T-helper 2 cell (primary cell): ENCODE measurements at regions not wholly inside any gene's neighbourhood (a gene's known extent, or its start where the extent isn't known, plus 50 kb on each side); places are given as distances from the start of the nearest gene placed in this dataset.
"Not testable (repeated sequence)": the region's sequence is repeated elsewhere in the genome, so short reads cannot be mapped to it uniquely, and the experiment has no call there.

Experiments
- DNase-seq, 5 experiments: peaks; one replicate each; pipeline versions ENCODE4 v3.0.0 to v3.0.0-alpha.2; 2012 to 2022

DNA sequence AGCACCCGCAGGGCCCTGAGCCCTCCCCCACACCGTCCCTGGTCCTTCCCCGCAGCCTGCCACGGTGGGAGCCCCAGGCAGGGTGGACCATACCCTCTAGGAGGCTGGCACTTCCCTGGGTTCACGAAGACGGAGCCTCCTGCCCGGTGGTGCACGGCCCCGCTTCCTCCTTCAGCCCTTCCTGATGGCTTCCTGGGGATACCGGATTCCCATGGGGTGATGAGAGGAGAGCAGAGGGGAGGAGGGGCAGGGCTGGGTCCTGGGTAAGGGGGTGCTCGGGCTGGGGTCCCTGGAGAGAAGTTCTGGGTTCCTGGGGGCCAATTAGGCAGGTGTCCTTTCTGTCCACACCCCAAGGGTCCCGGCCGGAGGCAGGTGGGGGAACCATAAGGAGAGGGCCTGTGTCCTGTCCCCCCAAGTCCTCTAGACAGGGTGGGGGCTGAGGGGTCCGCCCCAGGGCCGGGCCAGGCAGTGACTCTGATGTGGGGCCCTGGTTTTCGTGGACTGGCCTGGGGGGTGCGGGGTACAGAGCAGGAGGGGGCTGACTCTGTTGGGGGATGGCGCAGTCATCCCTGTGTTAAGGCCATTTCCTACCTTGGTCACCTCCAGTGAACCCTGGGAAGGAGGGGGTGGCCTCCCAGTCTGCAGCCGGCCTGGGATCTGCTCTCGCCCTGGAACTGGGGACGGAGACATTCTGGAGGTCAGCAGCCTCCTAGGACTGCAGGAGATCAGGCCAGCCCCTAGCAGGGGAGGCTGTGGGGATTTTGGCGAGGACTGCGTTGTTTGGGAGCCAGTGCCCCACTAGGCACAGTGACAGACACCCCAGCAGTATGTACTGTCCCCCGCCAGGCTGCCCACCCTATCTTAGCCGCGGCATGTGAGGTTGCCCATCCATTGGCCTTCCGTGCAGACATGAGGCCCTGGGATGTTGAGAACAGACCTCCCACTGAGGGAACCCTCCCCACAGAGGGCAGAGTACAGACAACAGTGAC lies 366.4 kb downstream of the TMEM121 start:
- DNase-seq = peak in 1 of 5 experiments; percentile 1

GRCh38 chr14:105893686-105894085 lies 367.3 kb downstream of the TMEM121 start:
- DNase-seq = not testable (repeated sequence)

DNA sequence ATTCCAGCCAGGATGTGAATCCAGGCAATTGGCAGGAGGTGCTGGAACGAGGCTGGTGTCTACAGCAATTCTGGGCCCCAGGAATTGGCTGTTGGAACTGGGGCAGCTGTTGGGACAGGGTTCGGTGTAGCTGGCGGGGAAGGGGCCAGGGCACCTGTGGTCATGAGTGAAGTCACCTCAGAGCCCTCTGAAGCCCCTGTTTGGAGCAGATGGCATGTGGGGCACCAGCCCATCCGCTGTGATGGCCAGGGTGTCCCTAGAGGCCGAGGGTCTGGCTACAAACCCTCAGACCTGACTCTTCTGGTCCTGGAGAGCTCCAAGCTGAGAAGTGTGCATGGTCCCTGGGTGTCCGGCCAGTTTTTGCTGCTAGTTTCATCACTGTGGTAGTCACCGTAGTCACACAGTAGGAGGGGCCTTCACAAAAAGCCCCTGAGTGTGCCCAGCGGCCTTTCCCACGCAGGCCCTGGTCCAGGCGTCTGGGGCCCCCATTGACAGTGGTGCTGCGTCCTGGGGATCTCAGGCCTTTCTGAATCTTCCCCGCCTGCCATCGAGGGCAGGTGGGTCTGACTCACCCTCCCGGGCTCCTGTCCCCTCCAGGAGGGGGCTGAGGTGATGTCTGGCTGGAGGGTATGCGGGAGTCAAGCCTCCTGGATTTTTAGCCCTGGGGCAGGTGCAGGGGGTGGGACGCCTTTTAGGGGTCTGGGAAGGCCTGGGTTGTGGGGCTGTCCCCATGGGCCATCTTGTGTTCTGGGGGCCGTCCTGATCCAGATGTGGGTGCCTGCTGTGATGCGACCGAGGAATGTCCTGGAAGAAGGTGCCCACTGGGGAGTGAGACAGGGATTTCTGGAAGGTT lies 368.0 kb downstream of the TMEM121 start:
- DNase-seq = peak in 1 of 5 experiments; percentile 1

- no peak for DNase-seq
Measured at GRCh38 chr14:105894978-105895881, 368.8 kb downstream of the TMEM121 start.

DNA sequence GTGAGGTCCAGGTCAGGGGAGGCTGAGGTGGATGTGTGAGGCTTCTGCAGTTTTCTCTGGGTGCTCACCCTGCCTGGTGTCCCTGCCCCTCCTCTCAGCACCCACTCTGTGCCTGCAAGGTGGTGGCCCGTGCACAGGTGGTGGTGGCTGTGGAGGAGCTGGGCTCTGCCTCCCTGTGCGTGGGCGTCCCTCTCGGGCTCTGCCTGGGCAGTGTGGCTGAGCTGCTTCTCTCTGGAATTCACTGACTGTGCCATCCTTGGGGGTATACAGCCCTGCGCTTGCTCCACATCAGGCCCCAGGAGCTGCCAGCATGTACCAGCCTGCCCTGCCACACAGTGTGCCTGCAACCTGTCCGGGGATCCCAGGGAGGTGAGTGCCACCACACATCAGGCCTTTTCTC lies 369.8 kb downstream of the TMEM121 start:
- not testable (repeated sequence) for DNase-seq

DNA sequence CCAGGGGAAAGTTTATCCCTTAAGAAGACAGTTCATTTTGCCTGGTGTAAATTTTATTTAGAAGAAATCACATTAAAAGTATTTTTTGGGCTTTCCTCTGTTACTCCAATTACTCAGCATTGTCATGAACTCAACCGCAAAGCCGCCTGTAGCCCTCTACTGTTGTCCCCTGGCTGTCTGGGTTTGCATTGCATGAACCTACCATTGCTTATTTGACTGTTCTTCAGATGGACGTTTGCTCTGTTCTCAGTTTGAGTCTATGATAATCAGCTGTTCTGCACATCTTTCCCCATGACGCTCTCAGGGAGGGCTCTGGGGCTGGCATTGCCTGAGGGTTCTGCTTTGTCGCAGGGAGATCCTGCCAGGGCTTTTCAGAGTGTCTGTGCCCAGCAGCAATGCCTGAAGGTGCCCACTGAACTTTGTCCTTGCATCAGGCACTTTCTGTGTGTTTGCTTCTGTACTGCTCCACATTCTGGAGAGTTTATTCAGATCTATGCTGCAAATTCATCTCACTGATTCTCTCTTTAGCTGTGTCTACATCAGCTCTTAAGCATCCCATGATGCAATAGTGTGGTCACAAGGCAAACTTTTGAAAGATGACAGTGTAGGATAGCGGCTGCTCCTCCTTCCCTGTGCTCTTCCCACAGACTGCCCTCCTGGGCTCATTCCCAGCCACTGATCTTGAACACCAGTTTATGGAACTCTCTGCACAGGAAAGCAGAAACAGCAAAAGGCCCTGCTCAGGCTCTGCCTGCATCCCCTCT lies 370.8 kb downstream of the TMEM121 start:
- peak in 1 of 5 experiments; percentile 64 for DNase-seq

GRCh38 chr14:105897725-105898113 lies 371.3 kb downstream of the TMEM121 start:
- no peak for DNase-seq

DNA sequence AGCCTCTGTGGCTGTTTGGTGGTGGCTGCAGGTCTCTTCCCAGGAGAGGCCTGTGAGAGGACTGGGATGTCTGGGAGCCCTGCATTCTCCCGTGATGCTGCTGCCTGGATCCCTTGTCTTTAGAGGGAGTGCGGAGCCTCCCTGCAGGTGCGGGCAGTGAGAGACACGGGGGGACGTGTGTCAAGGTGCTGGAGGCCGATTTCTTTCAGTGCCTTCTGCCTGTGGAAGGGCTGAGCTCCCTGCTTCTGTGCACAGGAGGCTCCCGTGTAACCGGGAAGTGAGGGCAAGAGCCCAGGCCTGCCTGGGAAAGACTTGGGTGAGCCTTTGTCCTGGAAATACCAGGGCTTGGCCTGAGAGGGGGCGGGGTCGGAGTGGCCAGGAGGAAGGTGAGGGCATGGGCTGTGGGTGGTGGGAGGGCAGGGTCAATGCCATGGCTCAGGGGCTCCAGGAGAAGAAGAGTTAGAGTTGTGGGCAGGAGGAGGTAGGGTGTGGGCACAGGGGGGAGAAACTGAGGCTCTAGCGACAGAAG lies 372.2 kb downstream of the TMEM121 start:
- DNase-seq = no peak

DNA sequence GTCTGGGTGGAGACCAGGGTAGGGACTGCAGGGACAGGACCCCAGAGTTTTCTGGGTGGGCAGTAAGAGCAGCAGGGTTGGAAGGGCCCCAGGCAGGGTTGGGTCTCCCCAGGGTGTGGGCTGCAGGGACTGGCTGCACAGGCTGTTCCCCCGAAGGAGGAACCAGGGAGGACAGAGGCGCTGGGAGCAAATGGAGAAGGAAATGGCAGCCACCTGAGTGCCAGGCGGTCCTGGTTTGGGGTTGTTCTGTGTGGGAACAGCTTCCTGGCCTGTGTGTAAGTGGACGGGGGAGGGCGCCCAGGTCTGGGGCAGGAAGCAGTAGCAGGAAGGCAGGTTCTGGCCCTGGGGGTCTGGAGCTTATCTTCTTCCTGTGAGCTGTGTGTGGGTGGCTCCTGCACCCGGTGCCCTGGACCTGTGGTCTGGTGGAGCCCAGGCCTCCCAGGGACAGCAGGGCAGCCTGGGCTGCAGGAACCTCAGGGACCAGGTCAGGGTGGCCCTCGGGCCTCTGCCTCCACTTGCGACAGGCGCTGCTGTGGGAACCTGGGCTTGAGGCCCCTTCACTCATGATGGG lies 372.8 kb downstream of the TMEM121 start:
- DNase-seq = no peak

DNA sequence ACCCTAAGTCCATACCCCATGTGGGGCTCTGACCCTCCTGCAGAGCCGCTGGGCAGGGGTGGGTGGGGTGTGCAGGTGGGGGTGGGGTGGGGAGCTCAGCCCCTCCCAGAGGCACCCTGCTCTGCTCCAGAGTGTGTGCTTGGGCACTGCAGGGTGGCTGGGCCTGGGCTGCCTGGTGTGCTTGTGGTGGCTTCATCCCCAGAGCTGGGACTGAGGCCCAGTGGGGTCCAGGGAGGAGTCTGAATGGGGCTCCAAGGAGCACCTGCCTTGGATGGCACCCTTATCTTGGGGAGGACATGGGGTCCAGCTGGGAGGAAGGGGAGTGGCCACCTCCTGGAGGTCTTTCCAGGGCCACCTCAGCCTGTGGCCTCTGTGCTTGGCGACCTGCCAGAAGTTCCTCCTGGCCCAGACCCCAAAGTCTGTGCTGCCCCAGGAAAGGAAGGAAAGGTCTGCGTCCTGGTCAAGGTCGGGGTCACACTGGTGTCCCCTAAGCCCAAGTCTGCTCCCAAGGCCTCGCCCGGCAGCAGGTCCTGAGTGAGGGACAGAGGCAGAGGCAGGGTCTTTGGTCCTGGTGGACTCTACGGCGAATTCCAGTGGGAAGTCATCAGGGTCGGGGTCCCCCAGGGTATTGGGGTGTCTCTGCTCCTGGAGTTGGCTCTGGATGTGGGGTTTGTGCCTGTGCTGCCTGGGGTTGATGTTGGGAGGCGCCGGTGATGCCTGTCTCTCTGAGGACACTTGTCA lies 373.4 kb downstream of the TMEM121 start:
- no peak for DNase-seq

DNA sequence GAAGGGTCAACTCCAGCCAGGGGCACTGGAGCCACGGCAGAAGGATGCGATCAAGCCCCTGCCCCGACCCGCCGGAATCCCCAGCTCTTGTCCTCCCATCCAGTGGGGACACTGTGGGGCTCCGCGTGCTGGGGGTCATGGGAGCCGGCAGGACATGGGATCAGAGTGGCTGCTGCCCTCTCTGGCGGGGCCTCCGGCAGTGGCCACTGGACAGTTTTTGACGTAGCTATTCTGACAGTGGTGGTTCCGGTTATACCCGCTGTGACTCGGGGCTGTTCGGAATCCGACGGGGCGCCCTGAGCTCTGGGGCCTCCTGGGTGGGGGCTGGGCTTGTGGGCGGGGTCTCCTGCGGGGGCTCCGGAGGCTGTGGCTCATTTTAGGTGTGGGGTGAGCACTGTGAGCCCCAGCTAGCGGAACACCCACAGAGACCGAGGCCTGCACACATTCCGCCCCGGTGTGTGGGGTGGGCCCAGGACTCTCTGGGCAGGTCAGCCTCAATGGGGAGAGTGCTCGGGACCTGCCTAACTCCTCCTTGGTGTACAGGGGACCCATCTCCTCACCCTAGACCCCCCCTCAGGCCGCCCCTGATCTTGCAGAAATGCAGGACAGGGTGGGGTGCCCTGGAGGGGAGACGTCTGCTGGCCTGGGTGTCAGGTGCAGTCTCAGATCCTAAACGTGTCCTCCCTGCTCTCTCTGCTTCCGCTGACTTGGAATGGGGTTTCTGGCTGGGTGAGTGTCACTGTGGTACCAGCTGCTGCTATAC lies 374.2 kb downstream of the TMEM121 start:
- DNase-seq = no peak

DNA sequence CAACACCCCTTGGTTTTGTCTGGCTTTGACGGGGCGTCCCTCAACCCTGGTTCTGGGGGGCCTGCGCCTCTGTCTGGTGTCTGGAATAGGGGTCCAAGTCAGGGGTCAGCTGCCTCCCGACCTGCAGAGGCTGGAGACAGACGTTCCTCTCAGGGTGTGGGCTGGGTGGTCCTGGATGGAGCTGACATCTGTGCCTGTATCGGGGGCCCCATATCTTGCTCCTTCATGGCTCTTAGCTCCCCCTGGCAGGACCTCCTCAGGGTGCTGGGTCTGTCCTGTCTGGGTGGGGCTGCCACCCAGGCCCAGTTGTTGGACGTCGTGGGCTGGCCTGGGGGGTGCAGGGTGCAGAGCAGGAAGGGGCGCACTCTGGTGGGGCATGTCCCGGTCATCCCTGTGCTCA lies 374.8 kb downstream of the TMEM121 start:
- DNase-seq = no peak

GRCh38 chr14:105902131-105902898 lies 375.9 kb downstream of the TMEM121 start:
- no peak for DNase-seq

DNA sequence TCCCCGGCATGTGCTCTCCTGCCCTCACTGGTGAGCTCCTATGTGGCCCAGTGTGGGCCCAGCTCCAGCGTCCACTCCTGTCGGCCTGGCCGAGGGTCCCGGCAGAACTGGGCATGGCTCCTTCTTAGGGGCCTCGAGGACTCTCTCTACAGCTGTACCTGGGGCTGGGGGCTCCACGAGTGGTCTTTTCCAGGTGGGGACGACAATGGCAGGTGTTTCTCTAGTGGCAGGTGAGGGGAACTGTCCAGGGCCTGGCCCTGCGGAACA lies 376.4 kb downstream of the TMEM121 start:
- DNase-seq = not testable (repeated sequence)

DNA sequence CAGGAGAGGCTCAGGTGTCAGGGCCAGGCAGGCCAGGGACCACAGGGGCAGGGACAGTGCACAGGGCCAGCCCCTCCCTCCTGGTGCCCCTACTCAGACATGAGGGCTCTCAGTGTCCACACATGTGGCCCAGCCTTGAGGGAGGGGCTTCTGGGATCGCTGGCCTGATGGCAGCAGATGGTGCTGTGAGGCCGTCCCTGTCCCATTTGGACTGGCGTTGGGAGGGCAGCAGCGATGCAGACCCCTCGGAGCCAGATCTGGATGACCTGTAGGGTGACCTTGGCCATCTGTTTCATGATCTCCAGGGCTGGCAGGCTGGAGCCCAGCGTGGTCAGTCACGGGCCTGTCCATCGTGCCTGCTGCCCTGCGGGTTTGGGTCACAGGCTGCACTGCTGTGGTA lies 377.6 kb downstream of the TMEM121 start:
- DNase-seq = no peak

GRCh38 chr14:105904379-105904778 lies 378.0 kb downstream of the TMEM121 start:
- DNase-seq = no peak

- DNase-seq = no peak
Measured at GRCh38 chr14:105905456-105905855, 379.1 kb downstream of the TMEM121 start.

DNA sequence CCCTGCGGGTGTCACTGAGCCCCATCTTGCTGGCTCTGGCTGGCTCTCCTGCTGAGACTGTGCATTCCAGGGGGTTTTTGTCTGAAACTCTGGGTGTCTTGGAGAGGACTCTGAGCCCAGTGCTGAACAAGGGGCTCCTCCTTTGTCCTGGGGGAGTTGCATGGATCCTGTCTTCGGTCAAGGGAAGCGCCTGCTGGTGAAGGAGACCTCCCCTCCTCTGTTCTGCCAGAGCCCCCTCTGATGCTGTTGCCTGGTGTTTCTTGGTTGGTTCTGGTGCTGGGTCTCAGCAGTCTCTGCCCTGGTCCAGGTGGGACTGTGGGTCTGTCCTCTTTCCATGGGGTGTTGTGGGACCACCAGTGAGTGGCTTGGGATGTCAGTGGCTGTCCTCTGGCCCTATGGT lies 380.9 kb downstream of the TMEM121 start:
- DNase-seq = no peak

DNA sequence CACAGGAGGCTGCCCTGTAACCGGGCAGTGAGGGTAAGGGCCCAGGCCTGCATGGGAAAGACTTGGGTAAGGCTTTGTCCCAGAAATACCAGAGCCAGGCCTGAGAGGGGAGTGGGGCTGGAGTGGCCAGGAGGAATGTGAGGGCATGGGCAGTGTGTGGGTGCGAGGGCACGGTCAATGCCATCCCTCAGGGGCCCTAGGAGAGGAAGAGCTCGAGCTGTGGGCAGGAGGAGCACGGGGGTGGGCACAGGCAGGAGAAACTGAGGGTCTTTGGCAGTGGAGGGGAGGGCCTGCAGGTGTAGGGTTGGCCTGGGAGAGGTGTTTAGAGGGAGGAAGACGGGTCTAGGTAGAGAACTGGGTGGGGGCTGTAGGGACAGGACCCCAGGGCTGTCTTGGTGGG lies 381.6 kb downstream of the TMEM121 start:
- no peak for DNase-seq
